ENCODE measurements at regions not wholly inside any gene's neighbourhood (a gene's known extent, or its start where the extent isn't known, plus 50 kb on each side); places are given as distances from the start of the nearest gene placed in this dataset.

- peak; percentile 11 for DNase-seq (ENCODE audit: low spot score)
- Mint-ChIP-seq H3K27me3 (ENCODE audit: insufficient read depth, low read depth, poor library complexity) (peaks cover 2% of the 10 kb centered on the region), H3K9me3 (peaks cover 55% of the 10 kb centered on the region), H3K4me1 (no peaks in the 10 kb centered on the region), H3K36me3 (ENCODE audit: low read depth) (peaks cover 31% of the 10 kb centered on the region), H3K27ac (no peak overlapping the region), H3K4me3 (no peak overlapping the region)
- H3K4me1 ChIP-seq (ENCODE audit: insufficient read depth) = no peaks in the 10 kb centered on the region
- no peak overlapping the region for H3K4me3 ChIP-seq
- no peaks in the 10 kb centered on the region for H3K79me2 ChIP-seq (replicated peaks; ENCODE audit: insufficient read depth)
- H3K27ac ChIP-seq (ENCODE audit: low read depth) = no peak overlapping the region
- H4K20me1 ChIP-seq (replicated peaks; ENCODE audit: insufficient read depth) = no peaks in the 10 kb centered on the region
- H3F3A ChIP-seq (replicated peaks; ENCODE audit: low read depth) = no peaks in the 10 kb centered on the region
- no peak for TF ChIP-seq EZH2 (IDR thresholded peaks at IDR 0.05; ENCODE audit: low read depth, unreplicated experiment)
- TF ChIP-seq NANOG (IDR thresholded peaks at IDR 0.05; ENCODE audit: borderline replicate concordance) = no peak
- no peak for TF ChIP-seq POLR2AphosphoS5 (IDR thresholded peaks at IDR 0.05; ENCODE audit: low read depth)
- TF ChIP-seq, protein P1, sequence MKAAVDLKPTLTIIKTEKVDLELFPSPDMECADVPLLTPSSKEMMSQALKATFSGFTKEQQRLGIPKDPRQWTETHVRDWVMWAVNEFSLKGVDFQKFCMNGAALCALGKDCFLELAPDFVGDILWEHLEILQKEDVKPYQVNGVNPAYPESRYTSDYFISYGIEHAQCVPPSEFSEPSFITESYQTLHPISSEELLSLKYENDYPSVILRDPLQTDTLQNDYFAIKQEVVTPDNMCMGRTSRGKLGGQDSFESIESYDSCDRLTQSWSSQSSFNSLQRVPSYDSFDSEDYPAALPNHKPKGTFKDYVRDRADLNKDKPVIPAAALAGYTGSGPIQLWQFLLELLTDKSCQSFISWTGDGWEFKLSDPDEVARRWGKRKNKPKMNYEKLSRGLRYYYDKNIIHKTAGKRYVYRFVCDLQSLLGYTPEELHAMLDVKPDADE (IDR thresholded peaks at IDR 0.05) = no peak
- TF ChIP-seq, protein P2, sequence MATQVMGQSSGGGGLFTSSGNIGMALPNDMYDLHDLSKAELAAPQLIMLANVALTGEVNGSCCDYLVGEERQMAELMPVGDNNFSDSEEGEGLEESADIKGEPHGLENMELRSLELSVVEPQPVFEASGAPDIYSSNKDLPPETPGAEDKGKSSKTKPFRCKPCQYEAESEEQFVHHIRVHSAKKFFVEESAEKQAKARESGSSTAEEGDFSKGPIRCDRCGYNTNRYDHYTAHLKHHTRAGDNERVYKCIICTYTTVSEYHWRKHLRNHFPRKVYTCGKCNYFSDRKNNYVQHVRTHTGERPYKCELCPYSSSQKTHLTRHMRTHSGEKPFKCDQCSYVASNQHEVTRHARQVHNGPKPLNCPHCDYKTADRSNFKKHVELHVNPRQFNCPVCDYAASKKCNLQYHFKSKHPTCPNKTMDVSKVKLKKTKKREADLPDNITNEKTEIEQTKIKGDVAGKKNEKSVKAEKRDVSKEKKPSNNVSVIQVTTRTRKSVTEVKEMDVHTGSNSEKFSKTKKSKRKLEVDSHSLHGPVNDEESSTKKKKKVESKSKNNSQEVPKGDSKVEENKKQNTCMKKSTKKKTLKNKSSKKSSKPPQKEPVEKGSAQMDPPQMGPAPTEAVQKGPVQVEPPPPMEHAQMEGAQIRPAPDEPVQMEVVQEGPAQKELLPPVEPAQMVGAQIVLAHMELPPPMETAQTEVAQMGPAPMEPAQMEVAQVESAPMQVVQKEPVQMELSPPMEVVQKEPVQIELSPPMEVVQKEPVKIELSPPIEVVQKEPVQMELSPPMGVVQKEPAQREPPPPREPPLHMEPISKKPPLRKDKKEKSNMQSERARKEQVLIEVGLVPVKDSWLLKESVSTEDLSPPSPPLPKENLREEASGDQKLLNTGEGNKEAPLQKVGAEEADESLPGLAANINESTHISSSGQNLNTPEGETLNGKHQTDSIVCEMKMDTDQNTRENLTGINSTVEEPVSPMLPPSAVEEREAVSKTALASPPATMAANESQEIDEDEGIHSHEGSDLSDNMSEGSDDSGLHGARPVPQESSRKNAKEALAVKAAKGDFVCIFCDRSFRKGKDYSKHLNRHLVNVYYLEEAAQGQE (IDR thresholded peaks at IDR 0.05; ENCODE audit: unreplicated experiment) = no peak
- TF ChIP-seq CTCF (conservative IDR thresholded peaks at IDR 0.05; ENCODE audit: low read depth in 2 of 2) = no peak
- TF ChIP-seq, protein P3, sequence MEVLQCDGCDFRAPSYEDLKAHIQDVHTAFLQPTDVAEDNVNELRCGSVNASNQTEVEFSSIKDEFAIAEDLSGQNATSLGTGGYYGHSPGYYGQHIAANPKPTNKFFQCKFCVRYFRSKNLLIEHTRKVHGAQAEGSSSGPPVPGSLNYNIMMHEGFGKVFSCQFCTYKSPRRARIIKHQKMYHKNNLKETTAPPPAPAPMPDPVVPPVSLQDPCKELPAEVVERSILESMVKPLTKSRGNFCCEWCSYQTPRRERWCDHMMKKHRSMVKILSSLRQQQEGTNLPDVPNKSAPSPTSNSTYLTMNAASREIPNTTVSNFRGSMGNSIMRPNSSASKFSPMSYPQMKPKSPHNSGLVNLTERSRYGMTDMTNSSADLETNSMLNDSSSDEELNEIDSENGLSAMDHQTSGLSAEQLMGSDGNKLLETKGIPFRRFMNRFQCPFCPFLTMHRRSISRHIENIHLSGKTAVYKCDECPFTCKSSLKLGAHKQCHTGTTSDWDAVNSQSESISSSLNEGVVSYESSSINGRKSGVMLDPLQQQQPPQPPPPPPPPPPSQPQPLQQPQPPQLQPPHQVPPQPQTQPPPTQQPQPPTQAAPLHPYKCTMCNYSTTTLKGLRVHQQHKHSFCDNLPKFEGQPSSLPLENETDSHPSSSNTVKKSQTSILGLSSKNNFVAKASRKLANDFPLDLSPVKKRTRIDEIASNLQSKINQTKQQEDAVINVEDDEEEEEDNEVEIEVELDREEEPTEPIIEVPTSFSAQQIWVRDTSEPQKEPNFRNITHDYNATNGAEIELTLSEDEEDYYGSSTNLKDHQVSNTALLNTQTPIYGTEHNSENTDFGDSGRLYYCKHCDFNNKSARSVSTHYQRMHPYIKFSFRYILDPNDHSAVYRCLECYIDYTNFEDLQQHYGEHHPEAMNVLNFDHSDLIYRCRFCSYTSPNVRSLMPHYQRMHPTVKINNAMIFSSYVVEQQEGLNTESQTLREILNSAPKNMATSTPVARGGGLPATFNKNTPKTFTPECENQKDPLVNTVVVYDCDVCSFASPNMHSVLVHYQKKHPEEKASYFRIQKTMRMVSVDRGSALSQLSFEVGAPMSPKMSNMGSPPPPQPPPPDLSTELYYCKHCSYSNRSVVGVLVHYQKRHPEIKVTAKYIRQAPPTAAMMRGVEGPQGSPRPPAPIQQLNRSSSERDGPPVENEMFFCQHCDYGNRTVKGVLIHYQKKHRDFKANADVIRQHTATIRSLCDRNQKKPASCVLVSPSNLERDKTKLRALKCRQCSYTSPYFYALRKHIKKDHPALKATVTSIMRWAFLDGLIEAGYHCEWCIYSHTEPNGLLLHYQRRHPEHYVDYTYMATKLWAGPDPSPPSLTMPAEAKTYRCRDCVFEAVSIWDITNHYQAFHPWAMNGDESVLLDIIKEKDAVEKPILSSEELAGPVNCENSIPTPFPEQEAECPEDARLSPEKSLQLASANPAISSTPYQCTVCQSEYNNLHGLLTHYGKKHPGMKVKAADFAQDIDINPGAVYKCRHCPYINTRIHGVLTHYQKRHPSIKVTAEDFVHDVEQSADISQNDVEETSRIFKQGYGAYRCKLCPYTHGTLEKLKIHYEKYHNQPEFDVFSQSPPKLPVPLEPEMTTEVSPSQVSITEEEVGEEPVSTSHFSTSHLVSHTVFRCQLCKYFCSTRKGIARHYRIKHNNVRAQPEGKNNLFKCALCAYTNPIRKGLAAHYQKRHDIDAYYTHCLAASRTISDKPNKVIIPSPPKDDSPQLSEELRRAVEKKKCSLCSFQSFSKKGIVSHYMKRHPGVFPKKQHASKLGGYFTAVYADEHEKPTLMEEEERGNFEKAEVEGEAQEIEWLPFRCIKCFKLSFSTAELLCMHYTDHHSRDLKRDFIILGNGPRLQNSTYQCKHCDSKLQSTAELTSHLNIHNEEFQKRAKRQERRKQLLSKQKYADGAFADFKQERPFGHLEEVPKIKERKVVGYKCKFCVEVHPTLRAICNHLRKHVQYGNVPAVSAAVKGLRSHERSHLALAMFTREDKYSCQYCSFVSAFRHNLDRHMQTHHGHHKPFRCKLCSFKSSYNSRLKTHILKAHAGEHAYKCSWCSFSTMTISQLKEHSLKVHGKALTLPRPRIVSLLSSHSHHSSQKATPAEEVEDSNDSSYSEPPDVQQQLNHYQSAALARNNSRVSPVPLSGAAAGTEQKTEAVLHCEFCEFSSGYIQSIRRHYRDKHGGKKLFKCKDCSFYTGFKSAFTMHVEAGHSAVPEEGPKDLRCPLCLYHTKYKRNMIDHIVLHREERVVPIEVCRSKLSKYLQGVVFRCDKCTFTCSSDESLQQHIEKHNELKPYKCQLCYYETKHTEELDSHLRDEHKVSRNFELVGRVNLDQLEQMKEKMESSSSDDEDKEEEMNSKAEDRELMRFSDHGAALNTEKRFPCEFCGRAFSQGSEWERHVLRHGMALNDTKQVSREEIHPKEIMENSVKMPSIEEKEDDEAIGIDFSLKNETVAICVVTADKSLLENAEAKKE (CRISPR knock-in tag; IDR thresholded peaks at IDR 0.05) = no peak
- TF ChIP-seq JUNB (IDR thresholded peaks at IDR 0.05; ENCODE audit: unreplicated experiment) = no peak
- TF ChIP-seq STAT1 (IDR thresholded peaks at IDR 0.05; ENCODE audit: unreplicated experiment) = no peak
- TF ChIP-seq EZH2phosphoT487 (IDR thresholded peaks at IDR 0.05; ENCODE audit: unreplicated experiment) = no peak
- TF ChIP-seq CREB1 (CRISPR knock-in tag; IDR thresholded peaks at IDR 0.05; ENCODE audit: low read depth) = no peak
- TF ChIP-seq ZNF331 (CRISPR knock-in tag; IDR thresholded peaks at IDR 0.05; ENCODE audit: low read depth) = no peak
- TF ChIP-seq ZNF114 (CRISPR knock-in tag; IDR thresholded peaks at IDR 0.05) = no peak
- H3K9me2 ChIP-seq (ENCODE audit: insufficient read depth) = no peaks in the 10 kb centered on the region
- H2AFZ ChIP-seq = no peak overlapping the region
- H3K4me2 ChIP-seq = no peak overlapping the region
- peaks cover 19% of the 10 kb centered on the region for H3K36me3 ChIP-seq (ENCODE audit: insufficient read depth)
- ATAC-seq = no peak
- no peaks in the 10 kb centered on the region for H3K27me3 ChIP-seq (ENCODE audit: insufficient read depth)
Measured at GRCh38 chr4:175215208-175215607, 297.1 kb downstream of the ADAM29 start.

Measured in GM23338 (cell line).